NCI-H128 (cell line): ENCODE measurements at regions not wholly inside any gene's neighbourhood (a gene's known extent, or its start where the extent isn't known, plus 50 kb on each side); places are given as distances from the start of the nearest gene placed in this dataset.
"Not testable (repeated sequence)": the region's sequence is repeated elsewhere in the genome, so short reads cannot be mapped to it uniquely, and the experiment has no call there.

Experiments
- DNase-seq: peaks from one replicate; lab custom pipeline; 2025; ENCODE audit not compliant: unreplicated experiment; lab: John Stamatoyannopoulos, UW

GRCh38 chr4:187715466-187715865, 280.1 kb upstream of the ZFP42 start:
- no peak for DNase-seq

- DNase-seq = no peak
Measured at GRCh38 chr4:187724456-187724855, 271.1 kb upstream of the ZFP42 start.

- no peak for DNase-seq
Measured at GRCh38 chr4:187726485-187726884, 269.1 kb upstream of the ZFP42 start.

GRCh38 chr4:187732524-187732923, 263.0 kb upstream of the ZFP42 start:
- DNase-seq = no peak

GRCh38 chr4:187739771-187740170, 255.8 kb upstream of the ZFP42 start:
- no peak for DNase-seq

GRCh38 chr4:187744911-187745310, 250.7 kb upstream of the ZFP42 start:
- DNase-seq = no peak

- DNase-seq = not testable (repeated sequence)
Measured at GRCh38 chr4:187750652-187751051, 244.9 kb upstream of the ZFP42 start.

GRCh38 chr4:187767158-187767557, 228.4 kb upstream of the ZFP42 start:
- no peak for DNase-seq

GRCh38 chr4:187767687-187768086, 227.9 kb upstream of the ZFP42 start:
- DNase-seq = no peak

GRCh38 chr4:187770345-187770744, 225.2 kb upstream of the ZFP42 start:
- DNase-seq = no peak

- DNase-seq = no peak
Measured at GRCh38 chr4:187777954-187778353, 217.6 kb upstream of the ZFP42 start.

GRCh38 chr4:187780070-187780469, 215.5 kb upstream of the ZFP42 start:
- DNase-seq = no peak

- DNase-seq = no peak
Measured at GRCh38 chr4:187782286-187782824, 213.2 kb upstream of the ZFP42 start.

- no peak for DNase-seq
Measured at GRCh38 chr4:187786190-187786589, 209.4 kb upstream of the ZFP42 start.

GRCh38 chr4:187789078-187789477, 206.5 kb upstream of the ZFP42 start:
- no peak for DNase-seq

GRCh38 chr4:187795737-187796136, 199.8 kb upstream of the ZFP42 start:
- DNase-seq = no peak

- no peak for DNase-seq
Measured at GRCh38 chr4:187798385-187798784, 197.2 kb upstream of the ZFP42 start.

GRCh38 chr4:187799735-187800134, 195.8 kb upstream of the ZFP42 start:
- DNase-seq = no peak

GRCh38 chr4:187811591-187811990, 184.0 kb upstream of the ZFP42 start:
- no peak for DNase-seq

GRCh38 chr4:187814737-187815465, 180.7 kb upstream of the ZFP42 start:
- DNase-seq = no peak

GRCh38 chr4:187826725-187827124, 168.8 kb upstream of the ZFP42 start:
- DNase-seq = no peak

GRCh38 chr4:187827631-187828030, 167.9 kb upstream of the ZFP42 start:
- no peak for DNase-seq

GRCh38 chr4:187839765-187840164, 155.8 kb upstream of the ZFP42 start:
- DNase-seq = no peak
